GM12878 (cell line): ENCODE measurements at regions not wholly inside any gene's neighbourhood (a gene's known extent, or its start where the extent isn't known, plus 50 kb on each side); places are given as distances from the start of the nearest gene placed in this dataset.

Experiments
- CEBPB ChIP-seq, 2 experiments: fragments of 150-350 bp in 1 of 2; IDR thresholded peaks; 2 replicates each; pipeline ENCODE4 v1.6.1; 2012 to 2014; ENCODE audit warnings: low read depth in 2 of 2, low read length in 2 of 2, borderline replicate concordance in 1 of 2, inconsistent platforms in 1 of 2
- CEBPZ ChIP-seq: fragments of 150-350 bp; IDR thresholded peaks from 2 replicates; pipeline ENCODE4 v1.6.1; 2016; ENCODE audit warnings: low read depth, low read length
- ESRRA ChIP-seq: IDR thresholded peaks from 2 replicates; pipeline ENCODE4 v1.6.1; 2012; ENCODE audit warnings: mild to moderate bottlenecking, low read length, improper control_type of control experiment
- FOXK2 ChIP-seq: fragments of 450-650 bp; IDR thresholded peaks from 2 replicates; pipeline ENCODE4 v1.6.1; 2017; ENCODE audit warnings: mild to moderate bottlenecking, moderate library complexity
- MYC ChIP-seq: IDR thresholded peaks from 2 replicates; pipeline ENCODE4 v1.6.1; 2011; ENCODE audit warnings: mild to moderate bottlenecking, low read length, moderate library complexity, inconsistent platforms; ENCODE audit not compliant: insufficient read depth, insufficient replicate concordance, insufficient read length, severe bottlenecking
- POLR2A ChIP-seq: IDR thresholded peaks from 2 replicates; pipeline ENCODE4 v1.6.1; 2011; ENCODE audit warnings: low read depth, mild to moderate bottlenecking, low read length
- STAT1 ChIP-seq: fragments of 450-650 bp; conservative IDR thresholded peaks from 2 replicates; pipeline ENCODE4 v1.6.1; 2014; ENCODE audit warnings: antibody characterized with exemption, mild to moderate bottlenecking
- TCF12 ChIP-seq: IDR thresholded peaks from 2 replicates; pipeline ENCODE4 v1.6.1; 2011; ENCODE audit warnings: low read depth, mild to moderate bottlenecking, low read length
- YBX1 ChIP-seq: fragments of 450-650 bp; IDR thresholded peaks from 2 replicates; pipeline ENCODE4 v1.6.1; 2016; ENCODE audit warnings: antibody characterized with exemption
- ZNF24 ChIP-seq: fragments of 450-650 bp; IDR thresholded peaks from 2 replicates; pipeline ENCODE4 v1.6.1; 2017; ENCODE audit warnings: antibody characterized with exemption, mild to moderate bottlenecking
- ZNF274 ChIP-seq: IDR thresholded peaks from one replicate; pipeline ENCODE4 v1.8.0; 2011; ENCODE audit not compliant: insufficient read length, insufficient read depth
- ZSCAN29 ChIP-seq: fragments of 450-650 bp; IDR thresholded peaks from 2 replicates; pipeline ENCODE4 v1.6.1; 2017; ENCODE audit warnings: mild to moderate bottlenecking, moderate library complexity
- TF ChIP-seq, protein P1 (sequence below): IDR thresholded peaks from 2 replicates; pipeline ENCODE4 v1.6.1; 2012; ENCODE audit warnings: low read depth, low read length, improper control_type of control experiment
- TF ChIP-seq, protein P2 (sequence below), 3 experiments: IDR thresholded peaks in 2 of 3; conservative IDR thresholded peaks in 1 of 3; 2 replicates each; pipeline ENCODE4 v1.5.1; 2011; ENCODE audit warnings: low read depth in 3 of 3, low read length in 3 of 3, mild to moderate bottlenecking in 3 of 3, control low read depth in 2 of 3, moderate library complexity in 2 of 3, inconsistent platforms in 1 of 3, mixed read lengths in 1 of 3; ENCODE audit not compliant: control insufficient read depth in 2 of 3, insufficient read depth in 1 of 3; ENCODE audit errors: extremely low read depth in 1 of 3

- TF ChIP-seq POLR2A (no peak), ZNF24 (no peak), YBX1 (no peak), MYC (no peak), ZNF274 (no peak), ZSCAN29 (no peak), TCF12 (no peak), FOXK2 (no peak), CEBPB (IDR thresholded peaks at IDR 0.05; ENCODE audit: borderline replicate concordance in 1 of 2, low read depth in 2 of 2, low read length in 2 of 2) (no peak), ESRRA (no peak), STAT1 (no peak), CEBPZ (no peak)
- TF ChIP-seq, protein P1, sequence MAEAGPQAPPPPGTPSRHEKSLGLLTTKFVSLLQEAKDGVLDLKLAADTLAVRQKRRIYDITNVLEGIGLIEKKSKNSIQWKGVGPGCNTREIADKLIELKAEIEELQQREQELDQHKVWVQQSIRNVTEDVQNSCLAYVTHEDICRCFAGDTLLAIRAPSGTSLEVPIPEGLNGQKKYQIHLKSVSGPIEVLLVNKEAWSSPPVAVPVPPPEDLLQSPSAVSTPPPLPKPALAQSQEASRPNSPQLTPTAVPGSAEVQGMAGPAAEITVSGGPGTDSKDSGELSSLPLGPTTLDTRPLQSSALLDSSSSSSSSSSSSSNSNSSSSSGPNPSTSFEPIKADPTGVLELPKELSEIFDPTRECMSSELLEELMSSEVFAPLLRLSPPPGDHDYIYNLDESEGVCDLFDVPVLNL, result no peak
- TF ChIP-seq, protein P2, sequence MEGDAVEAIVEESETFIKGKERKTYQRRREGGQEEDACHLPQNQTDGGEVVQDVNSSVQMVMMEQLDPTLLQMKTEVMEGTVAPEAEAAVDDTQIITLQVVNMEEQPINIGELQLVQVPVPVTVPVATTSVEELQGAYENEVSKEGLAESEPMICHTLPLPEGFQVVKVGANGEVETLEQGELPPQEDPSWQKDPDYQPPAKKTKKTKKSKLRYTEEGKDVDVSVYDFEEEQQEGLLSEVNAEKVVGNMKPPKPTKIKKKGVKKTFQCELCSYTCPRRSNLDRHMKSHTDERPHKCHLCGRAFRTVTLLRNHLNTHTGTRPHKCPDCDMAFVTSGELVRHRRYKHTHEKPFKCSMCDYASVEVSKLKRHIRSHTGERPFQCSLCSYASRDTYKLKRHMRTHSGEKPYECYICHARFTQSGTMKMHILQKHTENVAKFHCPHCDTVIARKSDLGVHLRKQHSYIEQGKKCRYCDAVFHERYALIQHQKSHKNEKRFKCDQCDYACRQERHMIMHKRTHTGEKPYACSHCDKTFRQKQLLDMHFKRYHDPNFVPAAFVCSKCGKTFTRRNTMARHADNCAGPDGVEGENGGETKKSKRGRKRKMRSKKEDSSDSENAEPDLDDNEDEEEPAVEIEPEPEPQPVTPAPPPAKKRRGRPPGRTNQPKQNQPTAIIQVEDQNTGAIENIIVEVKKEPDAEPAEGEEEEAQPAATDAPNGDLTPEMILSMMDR (IDR thresholded peaks at IDR 0.05 in 2 of 3, conservative IDR thresholded peaks at IDR 0.05 in 1 of 3; ENCODE audit: control insufficient read depth in 2 of 3, extremely low read depth in 1 of 3, insufficient read depth in 1 of 3, low read depth in 3 of 3, low read length in 3 of 3), result no peak
These were observed 87.6 kb downstream of the XRCC2 start for GRCh38 chr7:152588350-152588749.
